ENCODE measurements at regions not wholly inside any gene's neighbourhood (a gene's known extent, or its start where the extent isn't known, plus 50 kb on each side); places are given as distances from the start of the nearest gene placed in this dataset.
"Not testable (repeated sequence)": the region's sequence is repeated elsewhere in the genome, so short reads cannot be mapped to it uniquely, and the experiment has no call there.

- no peak for DNase-seq (ENCODE audit: low read depth)
Measured at GRCh38 chr1:198977909-198978308, 339.1 kb downstream of the PTPRC start.

- DNase-seq (ENCODE audit: low read depth): no peak
Measured at GRCh38 chr1:198978523-198978922, 339.7 kb downstream of the PTPRC start.

- DNase-seq (ENCODE audit: low read depth): no peak
Measured at GRCh38 chr1:198986036-198986435, 347.2 kb downstream of the PTPRC start.

- DNase-seq (ENCODE audit: low read depth): no peak
Measured at GRCh38 chr1:198986442-198986841, 347.6 kb downstream of the PTPRC start.

- no peak for DNase-seq (ENCODE audit: low read depth)
Measured at GRCh38 chr1:199002661-199003060, 363.8 kb downstream of the PTPRC start.

DNA sequence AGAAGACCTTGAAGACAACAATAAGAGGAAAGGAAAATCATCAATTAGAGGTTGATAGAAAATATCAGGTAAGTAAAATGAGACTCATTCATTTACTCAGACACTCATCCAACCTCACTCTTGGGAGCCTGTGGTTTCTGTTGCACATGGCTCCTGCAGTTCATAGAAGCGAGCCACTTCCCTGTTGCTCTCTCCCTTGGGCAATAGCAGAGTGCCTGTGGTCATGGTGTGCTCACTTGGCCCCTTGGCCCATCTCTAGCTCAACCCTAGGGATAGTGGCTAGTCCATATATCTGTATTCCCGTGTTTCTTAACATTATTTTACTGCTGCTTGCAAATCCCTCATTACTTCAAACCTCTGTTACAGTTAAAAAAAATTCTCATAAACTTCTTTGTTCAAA, 368.6 kb downstream of the PTPRC start:
- no peak for DNase-seq (ENCODE audit: low read depth)

- DNase-seq (ENCODE audit: low read depth): no peak
Measured at GRCh38 chr1:199009447-199009846, 370.6 kb downstream of the PTPRC start.

GRCh38 chr1:199010492-199010891, 371.7 kb downstream of the PTPRC start:
- DNase-seq (ENCODE audit: low read depth): no peak

- DNase-seq (ENCODE audit: low read depth): no peak
Measured at GRCh38 chr1:199010933-199011332, 372.1 kb downstream of the PTPRC start.

- no peak for DNase-seq (ENCODE audit: low read depth)
Measured at GRCh38 chr1:199015799-199016198, 377.0 kb downstream of the PTPRC start.

DNA sequence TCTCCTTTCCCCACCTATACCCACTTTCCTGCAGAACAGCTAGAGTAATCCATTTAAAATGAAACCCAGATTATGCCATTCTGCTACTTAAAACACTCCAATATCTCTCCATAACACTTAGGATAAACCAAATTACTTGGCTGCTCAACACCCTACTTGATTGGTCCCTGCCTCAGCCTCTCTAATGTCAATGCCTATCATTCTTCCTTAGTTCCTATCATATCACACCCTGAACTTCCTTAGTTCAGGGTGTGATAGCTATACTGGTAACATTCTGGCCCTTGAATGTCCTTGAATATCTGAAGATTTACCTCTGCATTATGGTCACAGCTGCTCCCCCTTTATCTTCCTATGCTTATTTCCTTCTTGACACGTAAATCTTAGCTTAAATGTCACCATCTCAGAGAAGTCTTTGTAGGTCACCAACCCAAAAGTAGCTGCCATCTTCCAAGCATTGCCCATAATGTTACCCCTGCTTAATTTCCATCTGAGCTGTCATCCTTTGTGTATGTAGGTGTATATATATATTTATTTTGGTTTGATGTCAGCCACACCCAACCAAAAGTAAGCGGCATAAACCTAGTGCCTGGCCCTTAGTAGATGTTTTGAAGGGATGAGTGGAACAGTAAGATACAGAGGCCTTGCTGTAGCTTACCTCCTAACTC, 379.8 kb downstream of the PTPRC start:
- DNase-seq (ENCODE audit: low read depth): no peak

- no peak for DNase-seq (ENCODE audit: low read depth)
Measured at GRCh38 chr1:199020051-199020450, 381.2 kb downstream of the PTPRC start.

DNA sequence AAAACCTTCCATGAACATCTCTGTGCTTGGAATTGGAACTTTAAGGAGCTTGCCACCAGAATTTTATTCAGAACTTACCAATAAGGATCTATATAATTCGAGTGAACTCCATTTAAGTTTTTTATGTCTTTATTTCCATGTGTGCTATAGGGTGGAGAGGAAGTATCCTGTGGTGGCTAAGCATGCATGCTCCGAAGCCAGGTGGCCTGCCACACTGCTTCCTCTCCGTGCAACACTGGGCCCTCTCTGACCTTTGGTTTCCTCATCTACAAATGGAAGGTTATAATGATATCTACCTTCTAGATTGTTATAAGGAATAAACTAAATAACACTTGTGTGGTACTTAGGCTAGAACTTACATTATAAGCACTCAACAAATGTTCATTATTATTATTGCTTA, 382.1 kb downstream of the PTPRC start:
- DNase-seq (ENCODE audit: low read depth): no peak

DNA sequence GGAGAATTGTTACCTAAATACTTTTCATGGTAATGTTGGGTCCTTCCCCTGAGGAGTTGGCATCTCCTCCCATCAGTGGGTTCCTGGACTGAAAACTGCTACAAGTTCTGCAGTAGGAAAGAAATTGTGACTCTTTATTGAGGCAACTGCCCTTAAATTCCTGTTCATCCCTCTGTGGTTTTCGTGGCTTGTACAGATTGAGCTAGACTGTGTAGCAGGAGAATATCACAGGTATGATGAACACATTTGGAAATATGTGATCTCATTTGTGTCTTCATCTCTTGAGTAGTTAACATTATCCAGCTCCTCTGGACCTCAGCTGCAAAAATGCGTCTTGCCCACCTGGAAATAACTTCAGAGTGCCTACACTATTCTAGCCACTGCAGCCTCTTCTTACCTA, 390.6 kb downstream of the PTPRC start:
- DNase-seq (ENCODE audit: low read depth): no peak

DNA sequence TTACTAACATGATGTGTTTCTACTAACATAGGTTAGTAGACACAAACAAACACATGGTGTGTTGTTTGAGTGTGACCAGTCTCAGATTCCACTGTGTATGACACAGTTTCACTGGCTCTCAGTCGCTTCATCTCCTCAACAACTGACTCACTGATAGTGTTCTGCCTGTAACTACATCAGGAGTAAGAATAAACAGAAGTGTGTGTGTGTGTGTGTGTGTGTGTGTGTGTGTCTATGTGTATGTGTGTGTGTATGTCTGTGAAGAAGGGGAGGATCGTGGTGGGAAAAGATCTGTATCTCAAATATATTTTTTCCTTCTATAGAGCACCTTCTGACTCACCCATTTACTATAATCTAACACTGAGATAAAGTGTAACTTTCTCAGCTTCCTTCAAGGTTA, 391.0 kb downstream of the PTPRC start:
- no peak for DNase-seq (ENCODE audit: low read depth)

- not testable (repeated sequence) for DNase-seq (ENCODE audit: low read depth)
Measured at GRCh38 chr1:199030541-199030940, 391.7 kb downstream of the PTPRC start.

GRCh38 chr1:199031170-199031569, 392.3 kb downstream of the PTPRC start:
- not testable (repeated sequence) for DNase-seq (ENCODE audit: low read depth)

- DNase-seq (ENCODE audit: low read depth): not testable (repeated sequence)
Measured at GRCh38 chr1:199032479-199032878, 393.6 kb downstream of the PTPRC start.

DNA sequence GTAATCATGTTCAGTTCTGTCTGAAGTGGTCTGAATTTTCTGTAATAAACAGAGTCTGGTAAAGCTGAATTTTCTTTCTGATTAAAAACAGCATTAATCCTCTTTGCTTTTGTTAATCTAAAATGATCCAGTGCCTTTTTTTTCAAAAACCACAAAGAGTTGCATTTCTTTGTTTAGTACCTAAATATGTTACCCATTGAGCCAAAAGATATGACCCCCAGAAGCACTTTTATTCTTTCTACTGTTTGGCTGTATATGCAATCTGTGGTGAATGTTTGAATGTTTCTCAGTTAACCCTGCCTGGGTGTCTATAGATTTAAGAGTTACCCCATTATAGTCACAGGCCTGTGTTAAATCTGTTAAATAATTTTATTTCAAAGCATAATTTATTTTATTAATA, 394.8 kb downstream of the PTPRC start:
- no peak for DNase-seq (ENCODE audit: low read depth)

- no peak for DNase-seq (ENCODE audit: low read depth)
Measured at GRCh38 chr1:199038156-199038555, 399.3 kb downstream of the PTPRC start.

DNA sequence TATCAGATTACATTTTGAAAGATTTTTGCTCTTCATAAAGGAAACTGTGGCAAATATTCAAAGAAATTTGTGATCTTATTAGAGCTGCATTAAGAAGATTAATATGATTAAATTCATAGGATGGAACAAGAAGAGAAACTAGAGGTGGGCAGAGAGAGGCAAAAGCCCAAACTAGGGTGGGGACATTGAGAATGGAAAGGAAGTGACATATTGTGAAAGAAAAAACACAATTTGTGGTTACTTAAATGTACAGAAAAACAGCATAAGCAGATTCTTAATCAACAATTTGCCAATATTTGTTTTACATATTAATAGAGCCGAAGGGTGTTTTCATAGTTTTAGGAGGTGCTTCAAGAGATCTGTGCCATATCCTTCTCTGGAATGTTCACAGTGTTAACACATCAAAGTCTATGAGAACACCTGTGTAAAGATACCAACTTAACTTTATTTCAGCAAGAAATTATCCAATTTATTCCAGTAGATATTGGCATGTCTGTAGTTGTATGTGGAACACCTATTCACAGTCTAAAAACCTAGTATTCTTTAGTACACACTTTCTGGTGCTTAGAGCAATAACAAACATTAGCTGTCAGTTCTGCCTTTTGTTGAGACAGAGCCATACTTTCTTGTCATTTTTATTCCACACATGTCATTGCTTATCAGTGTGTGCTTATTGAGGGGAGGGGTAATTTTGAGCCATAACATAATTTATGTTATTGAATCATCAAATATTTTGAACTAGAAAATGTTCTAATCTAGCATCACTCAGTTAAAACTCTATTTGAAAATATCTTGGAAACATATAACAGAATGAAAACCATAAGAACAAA, 401.5 kb downstream of the PTPRC start:
- no peak for DNase-seq (ENCODE audit: low read depth)

DNA sequence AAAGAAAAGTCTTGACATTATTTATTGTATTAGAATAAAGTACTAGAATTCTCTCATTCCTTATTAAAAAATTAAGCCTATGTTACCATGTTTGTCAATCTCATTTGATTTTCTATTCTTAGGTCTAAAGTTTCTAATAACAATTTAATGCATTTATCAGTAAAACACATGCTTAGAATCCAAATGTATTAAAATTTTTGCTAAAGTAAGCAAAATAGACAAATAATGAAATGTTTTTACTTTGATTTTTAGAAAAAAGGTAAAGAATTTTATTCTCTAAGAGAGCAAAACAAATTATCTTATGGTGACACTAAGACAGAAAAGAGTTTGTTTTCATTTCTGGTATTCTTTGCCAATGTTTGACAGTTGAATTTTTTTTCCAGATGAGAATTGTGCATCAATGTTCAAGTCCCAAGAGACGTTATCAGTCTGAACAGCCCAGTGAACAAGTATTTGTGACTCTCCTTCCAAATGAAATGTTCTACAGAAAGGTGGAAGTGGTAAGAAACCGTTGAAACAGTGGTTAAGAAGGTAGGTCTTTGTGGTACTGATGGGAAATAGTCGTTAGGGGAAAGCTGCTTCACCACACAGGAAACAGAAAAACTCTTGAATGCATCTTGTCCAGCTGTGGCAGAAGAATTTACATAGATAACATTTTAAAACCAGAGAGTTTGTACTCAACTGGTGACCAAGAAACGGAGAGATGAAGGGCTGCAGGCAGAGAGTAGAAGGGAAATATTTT, 402.5 kb downstream of the PTPRC start:
- DNase-seq (ENCODE audit: low read depth): no peak

GRCh38 chr1:199042193-199042592, 403.4 kb downstream of the PTPRC start:
- no peak for DNase-seq (ENCODE audit: low read depth)
